HG03575 (cell line): ENCODE measurements at regions not wholly inside any gene's neighbourhood (a gene's known extent, or its start where the extent isn't known, plus 50 kb on each side); places are given as distances from the start of the nearest gene placed in this dataset.
"Not testable (repeated sequence)": the region's sequence is repeated elsewhere in the genome, so short reads cannot be mapped to it uniquely, and the experiment has no call there.

Source experiments
- ATAC-seq: cut with Tn5 transposase; IDR thresholded peaks from one replicate; pipeline ENCODE4 v1.9.1; 2021; ENCODE audit not compliant: unreplicated experiment, insufficient number of reproducible peaks, low FRiP score; ENCODE audit errors: extremely low read depth

GRCh38 chr18:65582094-65582493, 168.7 kb upstream of the CDH7 start:
- ATAC-seq, result not testable (repeated sequence)

GRCh38 chr18:65568866-65569265, 181.9 kb upstream of the CDH7 start:
- ATAC-seq, result no peak

GRCh38 chr18:65567372-65567771, 183.4 kb upstream of the CDH7 start:
- no peak for ATAC-seq

GRCh38 chr18:65548316-65548715, 202.5 kb upstream of the CDH7 start:
- no peak for ATAC-seq

- ATAC-seq, result no peak
Measured at GRCh38 chr18:65547046-65547445, 203.8 kb upstream of the CDH7 start.

GRCh38 chr18:65544701-65545100, 206.1 kb upstream of the CDH7 start:
- no peak for ATAC-seq

- ATAC-seq, result no peak
Measured at GRCh38 chr18:65527879-65528633, 222.8 kb upstream of the CDH7 start.

GRCh38 chr18:65526099-65526498, 224.7 kb upstream of the CDH7 start:
- ATAC-seq, result no peak

- no peak for ATAC-seq
Measured at GRCh38 chr18:65523461-65523860, 227.4 kb upstream of the CDH7 start.

GRCh38 chr18:65522907-65523306, 227.9 kb upstream of the CDH7 start:
- ATAC-seq, result no peak

GRCh38 chr18:65516209-65516608, 234.6 kb upstream of the CDH7 start:
- no peak for ATAC-seq

- no peak for ATAC-seq
Measured at GRCh38 chr18:65498605-65499004, 252.2 kb upstream of the CDH7 start.

GRCh38 chr18:65487569-65487968, 263.2 kb upstream of the CDH7 start:
- ATAC-seq, result no peak

- no peak for ATAC-seq
Measured at GRCh38 chr18:65477455-65477854, 273.4 kb upstream of the CDH7 start.

- no peak for ATAC-seq
Measured at GRCh38 chr18:65468881-65469280, 281.9 kb upstream of the CDH7 start.

GRCh38 chr18:65464361-65464760, 286.5 kb upstream of the CDH7 start:
- ATAC-seq, result no peak

GRCh38 chr18:65459741-65460140, 291.1 kb upstream of the CDH7 start:
- no peak for ATAC-seq

- no peak for ATAC-seq
Measured at GRCh38 chr18:65458871-65459270, 291.9 kb upstream of the CDH7 start.

- ATAC-seq, result no peak
Measured at GRCh38 chr18:65439188-65439587, 311.6 kb upstream of the CDH7 start.

GRCh38 chr18:65436430-65436829, 314.4 kb upstream of the CDH7 start:
- ATAC-seq, result no peak

GRCh38 chr18:65435534-65435933, 315.3 kb upstream of the CDH7 start:
- no peak for ATAC-seq
